MCF 10A (cell line): ENCODE measurements at regions not wholly inside any gene's neighbourhood (a gene's known extent, or its start where the extent isn't known, plus 50 kb on each side); places are given as distances from the start of the nearest gene placed in this dataset.

ENCODE experiments used
- BruUV-seq: library from RNA; stranded (reverse); fragments of 400-500 nt; replicated peaks from 2 replicates; lab custom pipeline; 2021; lab: Mats Ljungman, UMichigan
- CTCF ChIA-PET: fragments of 300-600 bp; sonication (Branson Sonifier 250); formaldehyde crosslinking; extraction: SDS; loops from one replicate; lab custom pipeline; 2021; ENCODE audit warnings: antibody characterized with exemption, inconsistent platforms; lab: Yijun Ruan, JAX
- POLR2A ChIA-PET: fragments of 300-600, 350-650 bp; sonication (Branson Sonifier 250); formaldehyde crosslinking; extraction: SDS; loops from one replicate; lab custom pipeline; 2020; ENCODE audit warnings: antibody characterized with exemption, inconsistent platforms; lab: Yijun Ruan, JAX
- DNase-seq: peaks from one replicate; pipeline ENCODE4 v3.0.0-alpha.2; 2018; ENCODE audit not compliant: unreplicated experiment
- H3K27ac Mint-ChIP-seq: one replicate; pipeline ENCODE4 v1.8.0; 2022; ENCODE audit warnings: mild to moderate bottlenecking, low read depth, mixed read lengths; ENCODE audit not compliant: unreplicated experiment
- H3K27me3 Mint-ChIP-seq: one replicate; pipeline ENCODE4 v1.8.0; 2022; ENCODE audit warnings: mixed read lengths; ENCODE audit not compliant: insufficient read depth, unreplicated experiment
- H3K36me3 Mint-ChIP-seq: one replicate; pipeline ENCODE4 v1.8.0; 2022; ENCODE audit warnings: mild to moderate bottlenecking, moderate library complexity, mixed read lengths; ENCODE audit not compliant: insufficient read depth, unreplicated experiment
- H3K4me1 Mint-ChIP-seq: one replicate; pipeline ENCODE4 v1.8.0; 2022; ENCODE audit warnings: mixed read lengths; ENCODE audit not compliant: insufficient read depth, unreplicated experiment
- H3K4me3 Mint-ChIP-seq: one replicate; pipeline ENCODE4 v1.8.0; 2022; ENCODE audit warnings: mild to moderate bottlenecking, moderate library complexity, mixed read lengths; ENCODE audit not compliant: unreplicated experiment
- H3K9me3 Mint-ChIP-seq: one replicate; pipeline ENCODE4 v1.8.0; 2022; ENCODE audit warnings: mixed read lengths; ENCODE audit not compliant: unreplicated experiment
- intact Hi-C: fragments of 100-400 bp; cut with micrococcal nuclease; formaldehyde crosslinking; loops from 2 replicates; pipeline ENCODE4 v1.14.1; 2022
- TF ChIP-seq, protein P1 (sequence below): fragments of 200-600 bp; IDR thresholded peaks from one replicate; pipeline ENCODE4 v1.8.0; 2022; ENCODE audit warnings: antibody characterized with exemption, mild to moderate bottlenecking; ENCODE audit not compliant: unreplicated experiment

DNA sequence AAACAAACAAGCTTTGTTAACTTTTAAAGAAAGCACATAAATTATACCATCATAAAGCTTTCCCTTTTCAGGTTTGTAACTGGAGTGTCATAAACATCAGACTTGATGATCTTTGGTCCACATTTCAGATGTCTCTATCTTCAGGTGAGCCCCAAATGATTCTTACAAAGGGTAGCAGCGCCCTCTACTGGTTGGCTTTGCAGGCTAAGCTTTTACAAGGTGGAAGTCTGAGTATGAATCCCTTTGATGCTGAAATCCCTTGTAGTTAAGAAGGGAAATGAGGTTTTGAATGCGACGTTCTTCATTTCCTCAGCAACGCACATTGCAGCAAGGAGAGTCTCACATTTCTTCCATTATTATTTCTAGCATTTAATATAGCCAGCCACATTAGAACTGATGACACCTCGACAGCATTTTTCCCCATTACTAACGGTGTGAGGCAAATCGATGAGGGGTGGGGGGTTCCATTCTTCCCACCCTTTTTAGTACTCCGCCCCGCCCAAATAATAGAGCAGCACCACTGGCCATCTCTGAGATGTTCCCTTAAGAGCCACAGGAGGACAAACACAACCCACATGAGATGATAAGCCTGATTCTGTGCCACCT is 126.3 kb upstream of the NT5E start:
- CTCF ChIA-PET: interaction anchor here (0.6 to 2.9 kb wide), 76 partner anchors 8 to 1480 kb away, joined by 3 to 24 read pairs (median 4); partner anchors contain the start of gene CEP162
- TF ChIP-seq, protein P1, sequence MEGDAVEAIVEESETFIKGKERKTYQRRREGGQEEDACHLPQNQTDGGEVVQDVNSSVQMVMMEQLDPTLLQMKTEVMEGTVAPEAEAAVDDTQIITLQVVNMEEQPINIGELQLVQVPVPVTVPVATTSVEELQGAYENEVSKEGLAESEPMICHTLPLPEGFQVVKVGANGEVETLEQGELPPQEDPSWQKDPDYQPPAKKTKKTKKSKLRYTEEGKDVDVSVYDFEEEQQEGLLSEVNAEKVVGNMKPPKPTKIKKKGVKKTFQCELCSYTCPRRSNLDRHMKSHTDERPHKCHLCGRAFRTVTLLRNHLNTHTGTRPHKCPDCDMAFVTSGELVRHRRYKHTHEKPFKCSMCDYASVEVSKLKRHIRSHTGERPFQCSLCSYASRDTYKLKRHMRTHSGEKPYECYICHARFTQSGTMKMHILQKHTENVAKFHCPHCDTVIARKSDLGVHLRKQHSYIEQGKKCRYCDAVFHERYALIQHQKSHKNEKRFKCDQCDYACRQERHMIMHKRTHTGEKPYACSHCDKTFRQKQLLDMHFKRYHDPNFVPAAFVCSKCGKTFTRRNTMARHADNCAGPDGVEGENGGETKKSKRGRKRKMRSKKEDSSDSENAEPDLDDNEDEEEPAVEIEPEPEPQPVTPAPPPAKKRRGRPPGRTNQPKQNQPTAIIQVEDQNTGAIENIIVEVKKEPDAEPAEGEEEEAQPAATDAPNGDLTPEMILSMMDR: peak; percentile 85
- H3K27me3 Mint-ChIP-seq: no peaks in the 10 kb centered on the region
- H3K27ac Mint-ChIP-seq: no peak overlapping the region
- peak; percentile 89 for DNase-seq
- intact Hi-C loops: loop anchor here (1.0 to 10.0 kb wide), 10 partner anchors 196 to 1439 kb away; partner anchors contain the start of gene CEP162
- H3K9me3 Mint-ChIP-seq: peaks cover 8% of the 10 kb centered on the region
- POLR2A ChIA-PET: interaction anchor here (1.2 kb wide), 1 partner anchor 210 kb away, joined by 3 read pairs; no protein-coding TSS in a partner anchor
- no peaks in the 10 kb centered on the region for H3K4me1 Mint-ChIP-seq
- H3K36me3 Mint-ChIP-seq: no peaks in the 10 kb centered on the region
- no peak overlapping the region for H3K4me3 Mint-ChIP-seq
- no TSS peak for BruUV-seq

- CTCF ChIA-PET: interaction anchor here (0.6 to 2.9 kb wide), 74 partner anchors 9 to 1605 kb away, joined by 3 to 24 read pairs (median 4); partner anchors contain the start of gene CEP162
- no peaks in the 10 kb centered on the region for H3K27me3 Mint-ChIP-seq
Measured at GRCh38 chr6:85322446-85323105, 127.3 kb upstream of the NT5E start.

DNA sequence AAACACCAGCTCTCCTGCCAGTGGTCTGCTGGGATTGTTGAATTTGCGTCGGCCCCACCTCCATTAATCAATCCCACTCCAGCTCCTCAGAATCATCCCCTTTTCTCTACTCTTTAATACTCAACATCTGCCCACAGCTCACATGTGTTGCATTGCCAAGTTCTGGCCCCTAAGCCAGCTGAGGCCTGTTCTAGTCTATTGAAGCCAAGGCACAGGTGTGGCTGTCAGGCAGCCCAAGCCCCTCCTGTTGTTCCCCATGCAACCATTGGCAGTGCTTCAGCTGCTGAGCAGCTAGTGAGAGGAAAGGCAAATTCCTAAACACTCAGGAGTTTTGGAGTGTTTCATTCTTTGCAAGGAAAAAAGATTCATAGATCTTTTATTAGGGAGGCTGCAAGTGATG is 128.0 kb upstream of the NT5E start:
- TF ChIP-seq, protein P1: no peak
- intact Hi-C loops: loop anchor here (2.0 to 10.0 kb wide), 6 partner anchors 195 to 1437 kb away; partner anchors contain the start of gene CEP162

More at GRCh38 chr6:85322446-85323105, 127.3 kb upstream of the NT5E start:
- TF ChIP-seq, protein P1: no peak
- no TSS peak for BruUV-seq
- Mint-ChIP-seq H3K4me3 (no peak overlapping the region), H3K9me3 (peaks cover 9% of the 10 kb centered on the region), H3K4me1 (no peaks in the 10 kb centered on the region), H3K36me3 (no peaks in the 10 kb centered on the region), H3K27ac (no peak overlapping the region)
- POLR2A ChIA-PET: interaction anchor here (1.2 kb wide), 1 partner anchor 209 kb away, joined by 3 read pairs; no protein-coding TSS in a partner anchor
- no peak for DNase-seq
- intact Hi-C loops: loop anchor here (1.0 to 10.0 kb wide), 10 partner anchors 195 to 1438 kb away; partner anchors contain the start of gene CEP162

DNA sequence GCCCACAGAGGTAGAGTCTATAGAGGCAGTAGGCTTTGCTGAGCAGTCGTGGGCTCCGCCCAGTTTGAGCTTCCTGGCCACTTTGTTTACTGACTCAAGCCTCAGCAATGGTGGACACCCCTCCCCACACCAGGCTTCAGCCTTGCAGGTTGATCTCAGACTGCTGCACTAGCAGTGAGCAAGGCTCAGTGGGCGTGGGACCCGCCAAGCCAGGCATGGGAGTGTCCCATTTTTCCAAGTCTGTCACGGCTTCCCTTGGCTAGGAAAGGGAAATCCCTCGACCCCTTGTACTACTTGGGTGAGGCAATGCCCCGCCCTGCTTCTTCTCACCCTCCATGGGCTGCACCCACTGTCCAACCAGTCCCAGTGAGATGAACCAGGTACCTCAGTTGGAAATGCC is 135.3 kb upstream of the NT5E start:
- intact Hi-C loops: no loop called here
- Mint-ChIP-seq H3K4me1 (no peaks in the 10 kb centered on the region), H3K9me3 (peaks cover 14% of the 10 kb centered on the region), H3K36me3 (no peaks in the 10 kb centered on the region), H3K4me3 (no peak overlapping the region), H3K27ac (no peak overlapping the region), H3K27me3 (no peaks in the 10 kb centered on the region)
- ChIA-PET POLR2A (no interaction called here), CTCF (interaction anchor here (0.8 to 1.2 kb wide), 2 partner anchors 9 to 882 kb away, joined by 3 to 4 read pairs; no protein-coding TSS in a partner anchor)
- no peak for DNase-seq
- BruUV-seq: no TSS peak
- TF ChIP-seq, protein P1: no peak

More for the DNA sequence above, 128.0 kb upstream of the NT5E start:
- no peak overlapping the region for H3K4me3 Mint-ChIP-seq
- H3K27me3 Mint-ChIP-seq: no peaks in the 10 kb centered on the region
- BruUV-seq: no TSS peak
- H3K27ac Mint-ChIP-seq: no peak overlapping the region
- H3K9me3 Mint-ChIP-seq: peaks cover 14% of the 10 kb centered on the region
- ChIA-PET CTCF (interaction anchor here (0.6 to 2.9 kb wide), 13 partner anchors 8 to 1094 kb away, joined by 3 to 24 read pairs (median 3); partner anchors contain the start of gene CEP162), POLR2A (no interaction called here)
- no peaks in the 10 kb centered on the region for H3K36me3 Mint-ChIP-seq
- no peak for DNase-seq
- no peaks in the 10 kb centered on the region for H3K4me1 Mint-ChIP-seq
